GM23248 (cell line): ENCODE measurements at regions not wholly inside any gene's neighbourhood (a gene's known extent, or its start where the extent isn't known, plus 50 kb on each side); places are given as distances from the start of the nearest gene placed in this dataset.

Source experiments
- EZH2 ChIP-seq: fragments of 200-600 bp; sonication (generic); IDR thresholded peaks from 2 replicates; pipeline ENCODE4 v1.6.1; 2018; ENCODE audit warnings: antibody characterized with exemption, mild to moderate bottlenecking; ENCODE audit not compliant: insufficient read depth, poor library complexity, severe bottlenecking
- EZH2phosphoT487 ChIP-seq: fragments of 200-600 bp; sonication (generic); IDR thresholded peaks from 2 replicates; pipeline ENCODE4 v1.6.1; 2018; ENCODE audit warnings: antibody characterized with exemption, moderate library complexity, mild to moderate bottlenecking, low read depth; ENCODE audit not compliant: insufficient read depth

DNA sequence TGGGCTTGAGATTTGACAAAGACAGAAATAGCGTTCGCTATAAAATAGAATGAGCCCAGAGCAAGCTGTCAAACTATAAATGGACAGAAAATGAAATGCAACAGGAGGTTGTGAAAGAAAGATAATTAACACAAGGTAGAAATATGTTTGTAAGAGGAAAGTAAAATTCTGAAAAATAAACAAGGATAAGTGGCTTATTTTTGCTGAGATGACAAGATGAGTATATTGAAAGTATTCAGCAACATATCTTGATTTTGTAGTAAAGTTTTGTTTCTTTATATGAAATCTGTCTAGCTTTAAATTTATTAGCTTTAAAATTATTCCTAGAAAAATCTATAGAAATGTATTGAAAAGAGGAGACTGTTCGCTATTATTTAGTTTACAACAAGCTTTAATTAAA, 111.9 kb upstream of the RPS23 start:
- TF ChIP-seq EZH2phosphoT487 (no peak), EZH2 (no peak)
